ENCODE measurements at regions not wholly inside any gene's neighbourhood (a gene's known extent, or its start where the extent isn't known, plus 50 kb on each side); places are given as distances from the start of the nearest gene placed in this dataset.
"Not testable (repeated sequence)": the region's sequence is repeated elsewhere in the genome, so short reads cannot be mapped to it uniquely, and the experiment has no call there.

DNA sequence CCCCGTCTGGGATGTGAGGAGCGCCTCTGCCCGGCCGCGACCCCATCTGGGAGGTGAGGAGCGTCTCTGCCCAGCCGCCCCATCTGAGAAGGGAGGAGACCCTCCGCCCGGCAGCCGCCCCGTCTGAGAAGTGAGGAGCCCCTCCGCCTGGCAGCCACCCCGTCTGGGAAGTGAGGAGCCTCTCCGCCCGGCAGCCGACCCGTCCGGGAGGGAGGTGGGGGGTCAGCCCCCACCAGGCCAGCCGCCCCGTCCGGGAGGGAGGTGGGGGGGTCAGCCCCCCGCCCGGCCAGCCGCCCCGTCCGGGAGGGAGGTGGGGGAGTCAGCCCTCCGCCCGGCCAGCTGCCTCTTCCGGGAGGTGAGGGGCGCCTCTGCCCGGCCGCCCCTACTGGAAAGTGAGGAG, 454.4 kb upstream of the CAMK1G start:
- TF ChIP-seq CTCF (conservative IDR thresholded peaks at IDR 0.05; ENCODE audit: low read length); EZH2phosphoT487 (IDR thresholded peaks at IDR 0.05; ENCODE audit: borderline replicate concordance, low read depth, low read length): not testable (repeated sequence)
